KMS-11 (cell line): ENCODE measurements at regions not wholly inside any gene's neighbourhood (a gene's known extent, or its start where the extent isn't known, plus 50 kb on each side); places are given as distances from the start of the nearest gene placed in this dataset.

Source experiments
- H2AFZ ChIP-seq: fragments of 200-600 bp; sonication (generic); 2 replicates; pipeline ENCODE4 v1.6.1; 2016; ENCODE audit warnings: antibody characterized with exemption, mixed run types, low read depth
- H3K27ac ChIP-seq: fragments of 200-600 bp; sonication (generic); 2 replicates; pipeline ENCODE4 v1.6.1; 2016; ENCODE audit warnings: mild to moderate bottlenecking, mixed run types
- H3K27me3 ChIP-seq: fragments of 200-600 bp; sonication (generic); 2 replicates; pipeline ENCODE4 v1.6.1; 2017; ENCODE audit warnings: mild to moderate bottlenecking, low read depth, mixed run types, moderate library complexity; ENCODE audit not compliant: insufficient read depth
- H3K36me3 ChIP-seq: fragments of 200-600 bp; sonication (generic); 2 replicates; pipeline ENCODE4 v1.6.1; 2017; ENCODE audit warnings: mild to moderate bottlenecking, mixed run types; ENCODE audit not compliant: insufficient read depth
- H3K4me1 ChIP-seq: fragments of 200-600 bp; sonication (generic); 2 replicates; pipeline ENCODE4 v1.6.1; 2016; ENCODE audit warnings: mild to moderate bottlenecking, low read depth, mixed run types; ENCODE audit not compliant: poor library complexity, severe bottlenecking
- H3K4me2 ChIP-seq: fragments of 200-600 bp; sonication (generic); 2 replicates; pipeline ENCODE4 v1.7.0; 2016; ENCODE audit warnings: mild to moderate bottlenecking, mixed run types
- H3K4me3 ChIP-seq: fragments of 200-600 bp; sonication (generic); IDR thresholded peaks from 2 replicates; pipeline ENCODE4 v1.6.1; 2017; ENCODE audit warnings: low read depth, low read length, mixed read lengths; ENCODE audit not compliant: insufficient read depth
- H3K79me2 ChIP-seq: fragments of 200-600 bp; sonication (generic); 2 replicates; pipeline ENCODE4 v1.6.1; 2016; ENCODE audit warnings: low read depth, mixed run types; ENCODE audit not compliant: insufficient read depth
- H3K9ac ChIP-seq: fragments of 200-600 bp; sonication (generic); 2 replicates; pipeline ENCODE4 v1.6.1; 2016; ENCODE audit warnings: mild to moderate bottlenecking, mixed run types
- H4K20me1 ChIP-seq: fragments of 200-600 bp; sonication (generic); 2 replicates; pipeline ENCODE4 v1.6.1; 2016; ENCODE audit warnings: mild to moderate bottlenecking, mixed run types; ENCODE audit not compliant: insufficient read depth
- CTCF ChIP-seq: fragments of 200-600 bp; sonication (generic); conservative IDR thresholded peaks from 2 replicates; pipeline ENCODE4 v1.6.1; 2017; ENCODE audit warnings: low read depth, mild to moderate bottlenecking, antibody characterized with exemption, low read length, moderate library complexity, mixed read lengths

GRCh38 chr2:114134146-114134545, 244.3 kb downstream of the ACTR3 start:
- no peaks in the 10 kb centered on the region for H3K36me3 ChIP-seq
- H3K27ac ChIP-seq = no peak overlapping the region
- H3K9ac ChIP-seq = no peak overlapping the region
- H3K27me3 ChIP-seq = no peaks in the 10 kb centered on the region
- no peaks in the 10 kb centered on the region for H3K79me2 ChIP-seq
- no peaks in the 10 kb centered on the region for H4K20me1 ChIP-seq
- H3K4me1 ChIP-seq = no peaks in the 10 kb centered on the region
- H3K4me3 ChIP-seq = no peak overlapping the region
- no peak overlapping the region for H3K4me2 ChIP-seq
- no peak for TF ChIP-seq CTCF
- no peak overlapping the region for H2AFZ ChIP-seq

GRCh38 chr2:114139542-114139941, 249.7 kb downstream of the ACTR3 start:
- no peaks in the 10 kb centered on the region for H3K27me3 ChIP-seq
- no peak overlapping the region for H3K4me3 ChIP-seq
- H3K4me2 ChIP-seq = no peak overlapping the region
- no peak overlapping the region for H3K9ac ChIP-seq
- H3K27ac ChIP-seq = no peak overlapping the region
- no peaks in the 10 kb centered on the region for H3K36me3 ChIP-seq
- no peaks in the 10 kb centered on the region for H3K4me1 ChIP-seq
- no peaks in the 10 kb centered on the region for H3K79me2 ChIP-seq
- no peak for TF ChIP-seq CTCF
- no peaks in the 10 kb centered on the region for H4K20me1 ChIP-seq
- H2AFZ ChIP-seq = no peak overlapping the region

- H4K20me1 ChIP-seq = no peaks in the 10 kb centered on the region
- H3K4me2 ChIP-seq = no peak overlapping the region
- H3K27me3 ChIP-seq = no peaks in the 10 kb centered on the region
- no peak for TF ChIP-seq CTCF
- H3K27ac ChIP-seq = no peak overlapping the region
- H3K4me1 ChIP-seq = no peaks in the 10 kb centered on the region
- no peaks in the 10 kb centered on the region for H3K36me3 ChIP-seq
- no peak overlapping the region for H2AFZ ChIP-seq
- no peaks in the 10 kb centered on the region for H3K79me2 ChIP-seq
- no peak overlapping the region for H3K9ac ChIP-seq
- H3K4me3 ChIP-seq = no peak overlapping the region
These were observed 266.6 kb downstream of the ACTR3 start for GRCh38 chr2:114156366-114157056.

GRCh38 chr2:114157057-114157385, 267.1 kb downstream of the ACTR3 start:
- Histone ChIP-seq H3K79me2 (no peaks in the 10 kb centered on the region), H3K9ac (no peak overlapping the region), H3K4me1 (no peaks in the 10 kb centered on the region), H3K27ac (no peak overlapping the region), H2AFZ (no peak overlapping the region), H3K4me2 (no peak overlapping the region), H3K27me3 (no peaks in the 10 kb centered on the region), H3K4me3 (no peak overlapping the region), H3K36me3 (no peaks in the 10 kb centered on the region), H4K20me1 (no peaks in the 10 kb centered on the region)
- TF ChIP-seq CTCF = no peak
